IMR-90 (cell line): ENCODE measurements at regions not wholly inside any gene's neighbourhood (a gene's known extent, or its start where the extent isn't known, plus 50 kb on each side); places are given as distances from the start of the nearest gene placed in this dataset.
A peak's percentile ranks its signal among the peaks of the same experiment; 100 is the strongest.

Source experiments
- ATAC-seq: fragments of 200-7000 bp; cut with Tn5 transposase; 2 replicates; pipeline ENCODE4 v1.9.1; 2020; ENCODE audit warnings: low read depth, mild to moderate bottlenecking, moderate library complexity
- BruUV-seq: library from RNA; stranded (reverse); fragments of 400-500 nt; replicated peaks from 2 replicates; lab custom pipeline; 2021; lab: Mats Ljungman, UMichigan
- CTCF ChIA-PET: fragments of 300-600 bp; formaldehyde crosslinking; extraction: SDS; loops from one replicate; lab custom pipeline; 2021; ENCODE audit warnings: antibody characterized with exemption; lab: Yijun Ruan, JAX
- POLR2A ChIA-PET: fragments of 300-600 bp; sonication (Branson Sonifier 250); formaldehyde crosslinking; loops from one replicate; lab custom pipeline; 2022; ENCODE audit warnings: antibody characterized with exemption; ENCODE audit not compliant: unreplicated experiment; lab: Charles Lee
- DNase-seq: peaks from one replicate; pipeline ENCODE4 v3.0.0; 2013
- H2AFZ ChIP-seq: replicated peaks from 2 replicates; pipeline ENCODE3; 2013; ENCODE audit warnings: low read length, mild to moderate bottlenecking; ENCODE audit not compliant: poor library complexity
- H2AK5ac ChIP-seq: 2 replicates; pipeline ENCODE4 v1.6.1; 2013; ENCODE audit warnings: low read depth, low read length, inconsistent platforms
- H2AK9ac ChIP-seq: replicated peaks from 2 replicates; pipeline ENCODE3; 2013; ENCODE audit warnings: mild to moderate bottlenecking, low read depth, low read length, moderate library complexity; ENCODE audit not compliant: poor library complexity
- H2BK120ac ChIP-seq: 2 replicates; pipeline ENCODE4 v1.6.1; 2013; ENCODE audit warnings: low read depth, low read length, inconsistent platforms
- H2BK15ac ChIP-seq: 3 replicates; pipeline ENCODE4 v1.6.1; 2013; ENCODE audit warnings: low read depth, low read length, inconsistent platforms
- H2BK20ac ChIP-seq: 2 replicates; pipeline ENCODE4 v1.6.1; 2013; ENCODE audit warnings: low read depth, mild to moderate bottlenecking, inconsistent platforms, low read length, moderate library complexity
- H2BK5ac ChIP-seq: 2 replicates; pipeline ENCODE4 v1.6.1; 2013; ENCODE audit warnings: mild to moderate bottlenecking, low read depth, low read length, inconsistent platforms; ENCODE audit not compliant: poor library complexity, severe bottlenecking
- H3K14ac ChIP-seq: replicated peaks from 2 replicates; pipeline ENCODE4 v1.6.1; 2013; ENCODE audit warnings: low read depth, low read length, inconsistent platforms
- H3K18ac ChIP-seq: 2 replicates; pipeline ENCODE4 v1.6.1; 2013; ENCODE audit warnings: low read depth, low read length, control low read depth
- H3K23ac ChIP-seq: 2 replicates; pipeline ENCODE4 v1.6.1; 2013; ENCODE audit warnings: low read depth, low read length, inconsistent platforms
- H3K27ac ChIP-seq: 2 replicates; pipeline ENCODE4 v1.5.1; 2013; ENCODE audit warnings: mild to moderate bottlenecking, control low read depth, low read length; ENCODE audit not compliant: insufficient read depth
- H3K27me3 ChIP-seq: 2 replicates; pipeline ENCODE4 v1.6.1; 2013; ENCODE audit warnings: low read length; ENCODE audit not compliant: control insufficient read depth, insufficient read depth
- H3K36me3 ChIP-seq: 2 replicates; pipeline ENCODE4 v1.6.1; 2013; ENCODE audit warnings: low read length, mixed read lengths; ENCODE audit not compliant: control insufficient read depth, insufficient read depth
- H3K4ac ChIP-seq: 2 replicates; pipeline ENCODE4 v1.6.1; 2013; ENCODE audit warnings: low read depth, low read length, inconsistent platforms
- H3K4me1 ChIP-seq: 2 replicates; pipeline ENCODE4 v1.6.1; 2013; ENCODE audit warnings: low read length, mixed read lengths; ENCODE audit not compliant: control insufficient read depth, insufficient read depth
- H3K4me2 ChIP-seq: 2 replicates; pipeline ENCODE4 v1.6.1; 2013; ENCODE audit warnings: low read depth, mild to moderate bottlenecking, control low read depth, low read length, moderate library complexity
- H3K4me3 ChIP-seq: 2 replicates; pipeline ENCODE4 v1.5.1; 2013; ENCODE audit warnings: low read depth, mild to moderate bottlenecking, control low read depth, low read length, moderate library complexity; ENCODE audit not compliant: insufficient read depth
- H3K56ac ChIP-seq: 2 replicates; pipeline ENCODE4 v1.6.1; 2013; ENCODE audit warnings: low read length, inconsistent platforms; ENCODE audit not compliant: insufficient read depth; ENCODE audit errors: extremely low read depth
- H3K79me1 ChIP-seq, 2 experiments: 2 replicates each; pipeline ENCODE4 v1.6.1; 2013; ENCODE audit warnings: low read length in 2 of 2, inconsistent platforms in 1 of 2, low read depth in 1 of 2
- H3K9ac ChIP-seq: 2 replicates; pipeline ENCODE4 v1.6.1; 2013; ENCODE audit warnings: low read depth, low read length, control low read depth
- H3K9me1 ChIP-seq: 2 replicates; pipeline ENCODE4 v1.6.1; 2013; ENCODE audit warnings: low read length, inconsistent platforms; ENCODE audit not compliant: insufficient read depth
- H3K9me3 ChIP-seq: 2 replicates; pipeline ENCODE4 v1.6.1; 2013; ENCODE audit warnings: low read length; ENCODE audit not compliant: control insufficient read depth, insufficient read depth
- H4K20me1 ChIP-seq: 2 replicates; pipeline ENCODE4 v1.6.1; 2013; ENCODE audit warnings: low read length, inconsistent platforms; ENCODE audit not compliant: insufficient read depth
- H4K5ac ChIP-seq: 2 replicates; pipeline ENCODE4 v1.6.1; 2013; ENCODE audit warnings: mild to moderate bottlenecking, low read depth, low read length, control low read depth
- H4K8ac ChIP-seq, 2 experiments: 2 replicates each; pipeline ENCODE4 v1.6.1; 2013; ENCODE audit warnings: low read depth in 2 of 2, low read length in 2 of 2, control low read depth in 1 of 2, inconsistent platforms in 1 of 2
- H4K91ac ChIP-seq: 2 replicates; pipeline ENCODE4 v1.6.1; 2013; ENCODE audit warnings: low read depth, low read length, inconsistent platforms; ENCODE audit not compliant: insufficient read depth
- CHD1 ChIP-seq: IDR thresholded peaks from 2 replicates; pipeline ENCODE4 v1.6.1; 2012; ENCODE audit warnings: low read depth, low read length, improper control_type of control experiment
- CTCF ChIP-seq: conservative IDR thresholded peaks from 2 replicates; pipeline ENCODE4 v1.5.1; 2012; ENCODE audit warnings: mild to moderate bottlenecking, low read depth, low read length, improper control_type of control experiment
- FOS ChIP-seq: fragments of 150-350 bp; IDR thresholded peaks from 2 replicates; pipeline ENCODE4 v1.6.1; 2016; ENCODE audit warnings: low read depth, low read length
- MAZ ChIP-seq: IDR thresholded peaks from 2 replicates; pipeline ENCODE4 v1.6.1; 2012; ENCODE audit warnings: low read depth, mild to moderate bottlenecking, low read length, improper control_type of control experiment, moderate library complexity, borderline replicate concordance
- RAD21 ChIP-seq: IDR thresholded peaks from 2 replicates; pipeline ENCODE4 v1.6.1; 2012; ENCODE audit warnings: low read length, improper control_type of control experiment
- SMC3 ChIP-seq: fragments of 150-350 bp; IDR thresholded peaks from 2 replicates; pipeline ENCODE4 v1.6.1; 2016; ENCODE audit warnings: low read depth, mild to moderate bottlenecking, antibody characterized with exemption, low read length, moderate library complexity
- dilution Hi-C: fragments of 300-500 bp; cut with HindIII; formaldehyde crosslinking; loops from one replicate; pipeline ENCODE4 v1.14.3; 2018; ENCODE audit warnings: low sequenced_read_pairs; ENCODE audit not compliant: unreplicated experiment
- in situ Hi-C: fragments of 300-500 bp; cut with MboI; formaldehyde crosslinking; loops from 3 replicates; pipeline ENCODE4 v1.14.3; 2019; ENCODE audit warnings: low sequenced_read_pairs, inconsistent platforms, mixed read lengths
- intact Hi-C: fragments of 100-400 bp; cut with micrococcal nuclease; formaldehyde crosslinking; loops from 2 replicates; pipeline ENCODE4 v1.10.0; 2022

GRCh38 chr14:51157012-51157411, 62.1 kb upstream of the TRIM9 start:
- POLR2A ChIA-PET: no interaction called here
- no peak overlapping the region for H2BK120ac ChIP-seq
- no peaks in the 10 kb centered on the region for H3K4me1 ChIP-seq
- dilution Hi-C loops (no loop called here), in situ Hi-C loops (no loop called here), intact Hi-C loops (no loop called here)
- H3K4ac ChIP-seq: no peak overlapping the region
- no peak overlapping the region for H2AK5ac ChIP-seq
- no peaks in the 10 kb centered on the region for H3K79me1 ChIP-seq
- H2BK5ac ChIP-seq: no peak overlapping the region
- H4K20me1 ChIP-seq: no peaks in the 10 kb centered on the region
- H3K4me3 ChIP-seq: no peak overlapping the region
- no peaks in the 10 kb centered on the region for H3K9me1 ChIP-seq
- no peaks in the 10 kb centered on the region for H3K36me3 ChIP-seq
- H3K56ac ChIP-seq: no peak overlapping the region
- CTCF ChIA-PET: no interaction called here
- peak; percentile 31; the same call in 1 of the 2 replicates for TF ChIP-seq RAD21
- no peak for TF ChIP-seq FOS
- TF ChIP-seq SMC3: no peak
- no peak for TF ChIP-seq MAZ
- no peak for TF ChIP-seq CHD1
- 0 out of 2 replicates have a peak, but pooled peaks have one; percentile 20 for TF ChIP-seq CTCF
- peaks cover 13% of the 10 kb centered on the region for H3K27me3 ChIP-seq
- peak; percentile 8 for DNase-seq
- 0 out of 2 replicates have a peak, but pooled peaks have one; percentile 37 for ATAC-seq
- no peak overlapping the region for H2AK9ac ChIP-seq
- no peak overlapping the region for H4K5ac ChIP-seq
- H3K18ac ChIP-seq: no peak overlapping the region
- H3K9ac ChIP-seq: no peak overlapping the region
- no peak overlapping the region for H3K4me2 ChIP-seq
- no peaks in the 10 kb centered on the region for H3K9me3 ChIP-seq
- no peak overlapping the region for H3K27ac ChIP-seq
- no peak overlapping the region for H2AFZ ChIP-seq
- no peak overlapping the region for H3K23ac ChIP-seq
- H3K14ac ChIP-seq: no peak overlapping the region
- no TSS peak for BruUV-seq
- H2BK15ac ChIP-seq: no peak overlapping the region
- no peak overlapping the region for H4K91ac ChIP-seq
- no peak overlapping the region for H4K8ac ChIP-seq
- H2BK20ac ChIP-seq: no peak overlapping the region
